A549 (cell line): ENCODE measurements at regions not wholly inside any gene's neighbourhood (a gene's known extent, or its start where the extent isn't known, plus 50 kb on each side); places are given as distances from the start of the nearest gene placed in this dataset.

ENCODE experiments used
- RAD21 ChIP-seq, 2 experiments: fragments of >200 bp in 1 of 2; sonication (Bioruptor Twin) in 1 of 2; formaldehyde crosslinking in 1 of 2; IDR thresholded peaks in 1 of 2; conservative IDR thresholded peaks in 1 of 2; 2 replicates in 1 of 2; 3 replicates in 1 of 2; pipeline ENCODE4 v1.6.1; 2012 to 2018; ENCODE audit warnings: inconsistent platforms in 1 of 2
- RCOR1 ChIP-seq: fragments of 150-350 bp; IDR thresholded peaks from 2 replicates; pipeline ENCODE4 v1.6.1; 2014; ENCODE audit warnings: antibody characterized with exemption, low read length, low read depth

DNA sequence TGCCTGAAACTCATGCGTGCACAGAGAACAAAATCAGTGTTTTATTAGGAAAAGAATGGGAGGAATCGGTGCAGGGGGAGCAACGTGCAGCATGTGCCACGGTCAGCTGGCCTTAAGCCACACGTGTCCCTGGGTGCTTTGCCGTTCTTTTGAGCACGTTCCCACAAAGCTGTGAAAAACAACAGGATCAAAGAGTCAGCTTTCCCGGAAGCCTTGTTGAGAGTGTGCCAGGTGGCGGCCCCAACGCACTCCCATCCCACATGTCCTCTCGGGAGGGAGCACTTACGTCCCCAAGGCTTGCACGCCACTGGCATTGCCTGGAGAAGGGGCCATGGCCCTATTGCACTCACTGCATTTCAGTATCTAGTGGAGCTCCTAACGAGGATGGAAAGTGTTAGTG, 511.2 kb downstream of the EIPR1 start:
- no peak for TF ChIP-seq RCOR1
- no peak for TF ChIP-seq RAD21 (conservative IDR thresholded peaks at IDR 0.05 in 1 of 2, IDR thresholded peaks at IDR 0.05 in 1 of 2)
